ENCODE measurements at regions not wholly inside any gene's neighbourhood (a gene's known extent, or its start where the extent isn't known, plus 50 kb on each side); places are given as distances from the start of the nearest gene placed in this dataset.

DNA sequence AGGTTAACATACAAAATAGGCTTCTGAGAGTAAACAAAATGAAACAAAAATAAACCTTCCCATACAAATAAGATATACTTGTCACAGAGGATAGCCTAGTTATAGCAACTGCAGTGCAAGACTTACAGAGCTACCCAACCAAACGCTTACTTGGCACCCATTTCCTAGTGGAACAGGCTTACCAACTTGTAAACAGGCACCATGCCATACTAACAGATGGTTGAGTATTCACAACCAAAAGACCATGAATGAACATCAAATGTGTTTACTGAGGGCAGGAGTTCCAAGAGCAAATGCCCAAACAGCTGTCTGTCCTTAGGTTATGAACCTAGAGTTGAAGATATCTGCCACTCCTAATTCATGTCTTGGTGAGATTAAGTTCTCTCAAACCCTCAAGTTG is 2629.2 kb downstream of the PCDH7 start:
- ATAC-seq, result no peak
- TF ChIP-seq ZNF8 (CRISPR knock-in tag; IDR thresholded peaks at IDR 0.05) (no peak), SNAI2 (CRISPR knock-in tag; IDR thresholded peaks at IDR 0.05) (no peak), ZFP30 (CRISPR knock-in tag; IDR thresholded peaks at IDR 0.05) (no peak), TCF4 (CRISPR knock-in tag; IDR thresholded peaks at IDR 0.05; ENCODE audit: borderline replicate concordance) (no peak), ISL1 (CRISPR knock-in tag; IDR thresholded peaks at IDR 0.05) (no peak), ZC3H10 (CRISPR knock-in tag; IDR thresholded peaks at IDR 0.05) (no peak), PATZ1 (CRISPR knock-in tag; IDR thresholded peaks at IDR 0.05; ENCODE audit: borderline replicate concordance) (no peak), ZNF565 (CRISPR knock-in tag; conservative IDR thresholded peaks at IDR 0.05; ENCODE audit: low read depth) (no peak), POU6F1 (CRISPR knock-in tag; IDR thresholded peaks at IDR 0.05; ENCODE audit: borderline replicate concordance, low read depth) (no peak), CSDC2 (CRISPR knock-in tag; IDR thresholded peaks at IDR 0.05) (no peak), PPARA (CRISPR knock-in tag; IDR thresholded peaks at IDR 0.05; ENCODE audit: borderline replicate concordance) (no peak), CSRNP3 (CRISPR knock-in tag; IDR thresholded peaks at IDR 0.05) (no peak), ARNTL (CRISPR knock-in tag; IDR thresholded peaks at IDR 0.05; ENCODE audit: borderline replicate concordance, low read depth) (no peak), TOX (CRISPR knock-in tag; IDR thresholded peaks at IDR 0.05; ENCODE audit: borderline replicate concordance) (no peak), GLIS3 (CRISPR knock-in tag; IDR thresholded peaks at IDR 0.05) (no peak), TSHZ2 (CRISPR knock-in tag; IDR thresholded peaks at IDR 0.05) (no peak), RARB (CRISPR knock-in tag; IDR thresholded peaks at IDR 0.05) (no peak)
- TF ChIP-seq, protein P1, sequence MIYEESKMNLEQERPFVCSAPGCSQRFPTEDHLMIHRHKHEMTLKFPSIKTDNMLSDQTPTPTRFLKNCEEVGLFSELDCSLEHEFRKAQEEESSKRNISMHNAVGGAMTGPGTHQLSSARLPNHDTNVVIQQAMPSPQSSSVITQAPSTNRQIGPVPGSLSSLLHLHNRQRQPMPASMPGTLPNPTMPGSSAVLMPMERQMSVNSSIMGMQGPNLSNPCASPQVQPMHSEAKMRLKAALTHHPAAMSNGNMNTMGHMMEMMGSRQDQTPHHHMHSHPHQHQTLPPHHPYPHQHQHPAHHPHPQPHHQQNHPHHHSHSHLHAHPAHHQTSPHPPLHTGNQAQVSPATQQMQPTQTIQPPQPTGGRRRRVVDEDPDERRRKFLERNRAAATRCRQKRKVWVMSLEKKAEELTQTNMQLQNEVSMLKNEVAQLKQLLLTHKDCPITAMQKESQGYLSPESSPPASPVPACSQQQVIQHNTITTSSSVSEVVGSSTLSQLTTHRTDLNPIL (CRISPR knock-in tag; IDR thresholded peaks at IDR 0.05; ENCODE audit: low read depth), result no peak

GRCh38 chr4:33357121-33357520 is 2637.0 kb downstream of the PCDH7 start:
- no peak for ATAC-seq
- TF ChIP-seq POU6F1 (CRISPR knock-in tag; IDR thresholded peaks at IDR 0.05; ENCODE audit: borderline replicate concordance, low read depth) (no peak), ZFP3 (CRISPR knock-in tag; IDR thresholded peaks at IDR 0.05) (no peak), ZFP30 (CRISPR knock-in tag; IDR thresholded peaks at IDR 0.05) (no peak), CSRNP3 (CRISPR knock-in tag; IDR thresholded peaks at IDR 0.05) (no peak), TOX (CRISPR knock-in tag; IDR thresholded peaks at IDR 0.05; ENCODE audit: borderline replicate concordance) (no peak), ARNTL (CRISPR knock-in tag; IDR thresholded peaks at IDR 0.05; ENCODE audit: borderline replicate concordance, low read depth) (no peak), ZC3H10 (CRISPR knock-in tag; IDR thresholded peaks at IDR 0.05) (no peak), ZNF70 (CRISPR knock-in tag; IDR thresholded peaks at IDR 0.05) (no peak), BACH2 (CRISPR knock-in tag; IDR thresholded peaks at IDR 0.05; ENCODE audit: borderline replicate concordance) (no peak), OSR1 (CRISPR knock-in tag; IDR thresholded peaks at IDR 0.05) (no peak), ESRRG (CRISPR knock-in tag; IDR thresholded peaks at IDR 0.05) (no peak), ZNF565 (CRISPR knock-in tag; conservative IDR thresholded peaks at IDR 0.05; ENCODE audit: low read depth) (no peak), PPARA (CRISPR knock-in tag; IDR thresholded peaks at IDR 0.05; ENCODE audit: borderline replicate concordance) (no peak), CSDC2 (CRISPR knock-in tag; IDR thresholded peaks at IDR 0.05) (no peak), SNAI2 (CRISPR knock-in tag; IDR thresholded peaks at IDR 0.05) (no peak), ISL1 (CRISPR knock-in tag; IDR thresholded peaks at IDR 0.05) (no peak), PATZ1 (CRISPR knock-in tag; IDR thresholded peaks at IDR 0.05; ENCODE audit: borderline replicate concordance) (no peak)

Measured in SK-N-SH treated with all-trans-retinoic acid at 6 μM for 48 hours (cell line).